Small intestine (tissue), 7 donors: ENCODE measurements at regions not wholly inside any gene's neighbourhood (a gene's known extent, or its start where the extent isn't known, plus 50 kb on each side); places are given as distances from the start of the nearest gene placed in this dataset.

ENCODE experiments used
- DNase-seq, 2 donors: peaks; one replicate each; pipeline versions ENCODE4 v3.0.0 to v3.0.0-alpha.2; 2013
- FAIRE-seq: peaks from 2 replicates; lab custom pipeline; 2012; peaks lifted over from hg19 to GRCh38; lab: Jason Lieb, UNC
- H3K27ac ChIP-seq, 3 donors: one replicate each; pipeline ENCODE4 v1.5.1; 2013; ENCODE audit warnings: low read length in 2 of 3, mild to moderate bottlenecking in 2 of 3, control low read depth in 1 of 3, inconsistent platforms in 1 of 3, low read depth in 1 of 3, moderate library complexity in 1 of 3
- H3K27me3 ChIP-seq, 3 donors: one replicate each; pipeline ENCODE4 v1.6.1; 2013; ENCODE audit warnings: low read length in 3 of 3, inconsistent platforms in 1 of 3; ENCODE audit not compliant: control insufficient read depth in 3 of 3, insufficient read depth in 3 of 3
- H3K36me3 ChIP-seq, 3 donors: one replicate each; pipeline ENCODE4 v1.6.1; 2013; ENCODE audit warnings: low read length in 3 of 3, inconsistent platforms in 1 of 3, low read depth in 1 of 3, mild to moderate bottlenecking in 1 of 3, moderate library complexity in 1 of 3; ENCODE audit not compliant: control insufficient read depth in 3 of 3, insufficient read depth in 2 of 3
- H3K4me1 ChIP-seq, 3 donors: one replicate each; pipeline ENCODE4 v1.6.1; 2013; ENCODE audit warnings: low read length in 2 of 3, inconsistent platforms in 1 of 3, low read depth in 1 of 3, mild to moderate bottlenecking in 1 of 3, moderate library complexity in 1 of 3; ENCODE audit not compliant: control insufficient read depth in 3 of 3, insufficient read depth in 2 of 3
- H3K4me3 ChIP-seq, 3 donors: one replicate each; pipeline ENCODE4 v1.5.1; 2013; ENCODE audit warnings: low read length in 3 of 3, control low read depth in 1 of 3, inconsistent platforms in 1 of 3, low read depth in 1 of 3, mild to moderate bottlenecking in 1 of 3, moderate library complexity in 1 of 3
- H3K9me3 ChIP-seq, 2 donors: one replicate each; pipeline ENCODE4 v1.6.1; 2013; ENCODE audit warnings: low read depth in 1 of 2, low read length in 1 of 2; ENCODE audit not compliant: control insufficient read depth in 2 of 2, insufficient read depth in 1 of 2
- WGBS, 3 donors: extraction: QIAGEN DNeasy Blood & Tissue Kit; methylation state at CpG; one replicate each; pipeline ENCODE4 v1.1.7; 2013; 5-methylcytosine and 5-hydroxymethylcytosine counted together
- donor health status: healthy with polysubstance abuse.
- donor health status: control.
- donor health status: control.
- donor health status: Bipolar disorder and iron deficiency.
- donor health status: healthy.

DNA sequence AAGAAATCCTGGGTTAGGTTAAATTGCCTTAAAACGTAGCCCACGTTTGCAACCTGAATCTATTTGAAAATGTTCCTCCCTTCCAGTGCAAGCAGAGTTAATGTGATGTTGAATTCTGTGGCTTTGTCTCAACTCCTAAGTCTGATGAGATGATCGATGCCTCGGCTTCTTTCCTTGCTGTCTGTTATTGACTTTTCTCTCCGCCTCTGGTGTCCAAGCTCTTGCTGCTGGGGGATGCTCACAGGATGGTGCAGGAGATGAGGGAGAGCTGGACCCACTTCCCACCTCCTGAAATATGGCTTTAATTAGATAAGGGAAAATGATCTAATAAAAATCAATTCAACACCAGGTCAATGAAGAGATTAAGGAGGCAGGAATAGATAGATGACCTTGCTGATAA, 407.9 kb upstream of the RGMA start:
- WGBS, 3 donors: 37 to 59% (median 49%) methylated on average over 5 of the region's 5 CpGs
- no peaks in the 10 kb centered on the region for H3K9me3 ChIP-seq
- DNase-seq: no peak
- no peaks in the 10 kb centered on the region for H3K27me3 ChIP-seq
- no peak overlapping the region for H3K4me3 ChIP-seq
- no peak for FAIRE-seq
- no peak overlapping the region for H3K27ac ChIP-seq
- H3K36me3 ChIP-seq: no peaks in the 10 kb centered on the region
- no peaks in the 10 kb centered on the region for H3K4me1 ChIP-seq

DNA sequence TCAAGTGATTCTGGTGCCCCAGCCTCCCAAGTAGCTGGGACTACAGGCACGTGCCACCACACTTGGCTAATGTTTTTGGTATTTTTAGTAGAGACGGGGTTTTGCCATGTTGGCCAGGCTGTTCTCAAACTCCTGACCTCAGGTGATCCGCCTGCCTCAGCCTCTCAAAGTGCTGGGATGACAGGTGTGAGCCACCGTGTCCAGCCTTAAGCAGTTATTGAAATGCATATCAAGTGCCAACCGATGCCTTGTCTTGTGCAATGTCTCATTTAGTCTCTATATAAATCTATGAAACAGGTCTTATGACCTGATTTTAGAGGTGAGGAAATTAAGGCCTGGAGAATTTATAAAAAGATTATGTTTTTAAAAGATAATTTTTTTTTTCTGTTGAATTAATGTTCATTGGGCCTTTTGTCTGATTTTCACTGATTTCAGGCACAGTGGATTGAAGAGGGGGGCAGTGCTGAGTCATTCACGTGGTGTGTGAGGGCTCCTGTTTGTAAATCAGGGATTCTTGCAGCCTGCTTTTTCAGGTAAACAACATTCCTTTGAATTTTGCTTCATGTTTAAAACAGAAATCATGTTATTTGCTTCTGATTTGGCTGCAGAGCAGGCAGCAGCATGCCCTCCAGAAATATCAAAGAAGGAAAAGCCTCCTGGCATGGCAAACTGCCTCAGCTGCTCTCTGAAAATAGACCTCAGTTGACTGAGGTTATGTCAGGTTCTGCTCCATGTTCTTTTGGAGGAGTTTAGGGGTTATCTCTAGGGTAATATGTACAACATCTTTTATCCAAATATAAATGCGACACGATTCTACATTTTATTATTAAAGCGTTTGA, 407.0 kb upstream of the RGMA start:
- no peaks in the 10 kb centered on the region for H3K9me3 ChIP-seq
- H3K27ac ChIP-seq: no peak overlapping the region
- no peak overlapping the region for H3K4me3 ChIP-seq
- H3K4me1 ChIP-seq: no peaks in the 10 kb centered on the region
- H3K27me3 ChIP-seq: no peaks in the 10 kb centered on the region
- FAIRE-seq (no peak), DNase-seq (no peak)
- H3K36me3 ChIP-seq: no peaks in the 10 kb centered on the region
- WGBS, 3 donors: 69 to 76% (median 72%) methylated on average over 9 of the region's 9 CpGs

DNA sequence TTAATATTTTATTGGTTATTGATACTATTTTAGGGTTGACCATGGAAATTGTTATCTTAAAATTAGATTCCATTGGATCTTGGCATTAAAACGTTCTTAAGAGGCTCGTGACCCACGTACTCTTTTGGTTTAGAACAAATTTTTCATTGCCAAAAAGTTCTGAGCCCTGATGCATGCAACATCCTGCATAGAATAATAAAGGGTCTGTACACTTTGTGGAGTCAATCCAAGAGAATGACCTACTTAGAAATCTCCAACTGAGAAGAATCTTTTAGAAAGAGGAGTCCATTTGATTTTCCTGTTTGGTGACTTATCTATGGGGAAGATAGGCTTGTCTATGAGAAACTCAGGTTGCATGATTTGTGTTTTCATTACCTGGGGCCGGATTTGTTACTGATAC, 404.2 kb upstream of the RGMA start:
- no peak overlapping the region for H3K4me3 ChIP-seq
- DNase-seq: no peak
- H3K9me3 ChIP-seq: no peaks in the 10 kb centered on the region
- no peak for FAIRE-seq
- no peaks in the 10 kb centered on the region for H3K36me3 ChIP-seq
- no peaks in the 10 kb centered on the region for H3K4me1 ChIP-seq
- 76 to 79% (median 78%) methylated on average over 4 of the region's 4 CpGs for WGBS, 3 donors
- H3K27ac ChIP-seq: no peak overlapping the region
- H3K27me3 ChIP-seq: no peaks in the 10 kb centered on the region

DNA sequence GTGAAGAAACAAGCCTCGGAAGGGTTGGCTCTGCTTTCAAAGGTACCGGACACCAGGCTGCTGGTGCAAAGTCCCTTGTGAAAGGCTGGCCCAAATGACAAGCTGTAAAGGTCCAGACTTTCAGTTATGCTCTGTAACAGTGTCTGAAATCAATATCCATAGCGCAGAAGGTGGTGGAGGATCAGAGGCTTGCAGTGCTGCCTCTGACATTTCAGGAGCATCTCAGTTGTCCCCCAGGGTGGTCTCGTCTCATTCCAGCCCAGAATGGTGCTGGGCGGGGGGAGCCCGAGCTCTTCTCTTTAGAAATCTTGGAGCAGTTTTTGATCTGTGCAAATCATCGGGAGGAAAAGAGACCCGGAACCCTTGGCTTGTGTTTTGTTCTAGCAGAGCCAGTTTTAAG, 402.3 kb upstream of the RGMA start:
- no peaks in the 10 kb centered on the region for H3K36me3 ChIP-seq
- DNase-seq (no peak), FAIRE-seq (no peak)
- H3K4me3 ChIP-seq: no peak overlapping the region
- H3K4me1 ChIP-seq: no peaks in the 10 kb centered on the region
- H3K27me3 ChIP-seq: no peaks in the 10 kb centered on the region
- 74 to 82% (median 81%) methylated on average over 8 of the region's 8 CpGs for WGBS, 3 donors
- no peak overlapping the region for H3K27ac ChIP-seq
- H3K9me3 ChIP-seq: no peaks in the 10 kb centered on the region

DNA sequence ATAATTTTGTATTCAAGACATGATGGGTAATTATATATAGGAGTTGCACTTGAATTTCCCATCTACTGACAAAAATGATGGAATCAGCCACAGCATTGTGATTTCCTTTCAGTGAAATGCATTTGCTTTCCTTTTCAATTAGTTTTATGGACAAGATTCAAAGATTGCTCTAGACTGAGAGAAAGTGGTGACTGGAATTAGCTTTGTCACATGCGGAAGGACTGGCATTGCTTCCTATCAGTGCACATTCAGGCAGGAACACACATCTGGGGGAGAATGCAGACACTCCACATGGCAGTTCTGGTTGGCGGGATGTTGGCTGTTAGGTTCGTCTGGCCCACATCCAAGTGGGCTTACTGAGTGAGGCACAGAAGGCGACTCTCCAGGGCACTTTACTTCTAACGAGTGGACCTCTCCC, 399.3 kb upstream of the RGMA start:
- DNase-seq (no peak), FAIRE-seq (no peak)
- WGBS, 3 donors: 67 to 86% (median 68%) methylated on average over 5 of the region's 5 CpGs
- Histone ChIP-seq H3K4me3 (no peak overlapping the region), H3K27ac (no peak overlapping the region), H3K36me3 (no peaks in the 10 kb centered on the region), H3K4me1 (no peaks in the 10 kb centered on the region), H3K27me3 (no peaks in the 10 kb centered on the region), H3K9me3 (no peaks in the 10 kb centered on the region)

DNA sequence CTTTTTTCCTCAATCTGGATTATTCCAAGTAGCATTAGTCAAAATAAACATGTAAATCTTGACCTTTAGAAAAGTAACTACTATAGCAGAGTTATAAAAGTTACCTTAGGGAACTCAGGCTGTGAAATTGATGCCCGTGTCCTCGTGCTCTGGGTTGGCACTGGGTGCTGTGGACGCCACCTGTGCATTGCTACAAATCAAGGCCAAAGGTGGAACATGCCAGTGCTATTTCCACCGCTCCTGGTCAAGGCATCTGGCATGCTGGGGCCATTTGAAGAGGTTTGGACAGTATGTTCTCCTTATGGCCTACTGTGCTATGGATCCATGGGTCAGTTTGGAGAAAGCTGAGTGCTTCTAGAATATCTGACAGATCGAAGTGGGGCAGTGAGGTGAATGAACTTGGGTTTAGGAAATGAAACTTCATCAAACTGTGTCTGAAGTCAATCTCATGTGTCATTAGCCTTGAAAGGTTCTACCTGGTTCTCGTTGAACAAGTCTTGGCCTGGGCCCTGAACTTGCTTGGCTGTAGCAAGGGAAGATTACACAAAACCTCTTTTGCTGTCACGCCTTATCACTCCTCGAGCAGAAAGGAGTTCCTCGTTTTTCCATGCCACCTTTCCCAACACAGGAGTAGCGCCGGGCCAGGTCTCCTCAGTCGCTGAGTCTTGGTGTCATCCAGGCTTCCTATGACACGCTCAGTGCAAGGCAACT, 397.6 kb upstream of the RGMA start:
- H3K36me3 ChIP-seq: no peaks in the 10 kb centered on the region
- no peaks in the 10 kb centered on the region for H3K4me1 ChIP-seq
- WGBS, 3 donors: 72 to 86% (median 75%) methylated on average over 13 of the region's 13 CpGs
- DNase-seq (no peak), FAIRE-seq (no peak)
- no peaks in the 10 kb centered on the region for H3K27me3 ChIP-seq
- no peak overlapping the region for H3K27ac ChIP-seq
- H3K9me3 ChIP-seq: no peaks in the 10 kb centered on the region
- no peak overlapping the region for H3K4me3 ChIP-seq

DNA sequence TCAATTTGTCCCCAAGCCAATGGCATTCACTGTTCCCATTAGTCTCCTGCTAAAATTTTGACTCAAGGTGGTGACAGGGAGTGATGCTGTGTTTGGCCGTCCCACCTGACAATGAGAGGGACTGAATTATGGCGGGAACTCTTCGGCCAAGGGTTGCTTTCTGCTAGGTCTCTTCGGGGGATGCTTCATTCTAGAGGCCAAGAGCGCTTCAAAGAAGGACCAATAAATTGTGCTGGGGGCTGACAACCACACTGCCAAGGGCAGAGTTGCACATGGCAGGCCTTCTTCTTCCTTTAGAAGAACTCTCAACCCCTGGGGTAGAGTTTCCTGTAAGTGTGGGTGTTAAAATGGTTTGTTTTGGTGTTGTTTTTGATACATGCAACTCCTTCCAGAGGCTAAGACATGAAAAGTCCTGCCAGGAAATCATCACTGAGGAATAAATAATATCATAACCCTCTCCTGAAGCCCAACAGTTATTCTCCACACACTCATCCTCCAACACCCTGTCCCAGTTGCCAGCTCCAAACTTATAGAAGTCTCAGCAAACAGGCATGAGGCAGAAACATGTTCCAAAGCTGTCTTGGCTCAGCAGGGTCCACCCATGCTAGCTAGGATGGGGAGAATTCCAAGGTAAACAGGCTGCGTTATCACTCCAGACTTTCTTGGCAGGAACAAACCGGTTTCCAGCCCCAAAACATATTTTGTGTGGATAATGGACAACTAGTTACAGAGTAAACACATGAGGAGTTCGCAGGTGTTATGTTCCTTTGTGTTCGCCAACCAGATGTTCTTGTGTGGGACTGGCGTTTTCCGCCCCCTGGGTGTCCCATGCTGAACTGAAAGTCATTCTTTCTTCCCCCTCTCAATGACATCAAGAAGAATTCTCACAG, 396.7 kb upstream of the RGMA start:
- H3K4me3 ChIP-seq: no peak overlapping the region
- H3K27ac ChIP-seq: no peak overlapping the region
- WGBS, 3 donors: 58 to 65% (median 59%) methylated on average over 11 of the region's 11 CpGs
- no peaks in the 10 kb centered on the region for H3K36me3 ChIP-seq
- FAIRE-seq (no peak), DNase-seq (no peak)
- H3K27me3 ChIP-seq: no peaks in the 10 kb centered on the region
- no peaks in the 10 kb centered on the region for H3K9me3 ChIP-seq
- no peaks in the 10 kb centered on the region for H3K4me1 ChIP-seq

DNA sequence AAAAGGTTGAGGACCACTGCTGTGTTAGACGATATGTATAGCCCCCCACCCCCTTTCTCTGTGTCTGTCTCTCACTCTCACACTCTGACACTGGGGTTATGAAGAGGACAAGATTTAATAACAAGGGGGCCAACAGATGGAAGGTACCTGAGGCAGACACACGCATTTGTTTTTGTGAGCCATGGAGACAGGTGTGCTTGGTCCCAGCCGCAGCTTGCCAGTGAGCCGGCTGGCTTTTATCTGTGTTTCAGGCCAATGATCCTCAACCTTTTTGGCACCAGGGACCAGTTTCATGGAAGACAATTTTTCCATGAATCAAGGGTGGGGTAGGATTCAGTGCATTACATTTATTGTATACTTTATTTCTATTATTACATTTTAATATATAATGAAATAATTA, 394.9 kb upstream of the RGMA start:
- Histone ChIP-seq H3K36me3 (no peaks in the 10 kb centered on the region), H3K4me1 (no peaks in the 10 kb centered on the region), H3K9me3 (no peaks in the 10 kb centered on the region), H3K27me3 (no peaks in the 10 kb centered on the region), H3K27ac (no peak overlapping the region), H3K4me3 (no peak overlapping the region)
- DNase-seq (no peak), FAIRE-seq (no peak)
- 76 to 87% (median 84%) methylated on average over 4 of the region's 4 CpGs for WGBS, 3 donors
